ENCODE measurements at regions not wholly inside any gene's neighbourhood (a gene's known extent, or its start where the extent isn't known, plus 50 kb on each side); places are given as distances from the start of the nearest gene placed in this dataset.

GRCh38 chr7:12117170-12117569 is 93.9 kb upstream of the TMEM106B start:
- H3K9me3 ChIP-seq (ENCODE audit: control insufficient read depth, insufficient read depth, low read length) = no peaks in the 10 kb centered on the region
- no peaks in the 10 kb centered on the region for H3F3A ChIP-seq (ENCODE audit: control insufficient read depth, insufficient read depth)
- no peak overlapping the region for H3K27ac ChIP-seq (ENCODE audit: low read depth, low read length)
- H3K4me2 ChIP-seq (ENCODE audit: low read length) = no peak overlapping the region
- H4K20me1 ChIP-seq (ENCODE audit: control insufficient read depth, insufficient read depth, low read depth, low read length) = no peaks in the 10 kb centered on the region
- no peaks in the 10 kb centered on the region for H3K9me2 ChIP-seq (replicated peaks; ENCODE audit: control insufficient read depth, low read length)
- H3K36me3 ChIP-seq (ENCODE audit: control insufficient read depth, low read length) = no peaks in the 10 kb centered on the region
- no peaks in the 10 kb centered on the region for H3K4me1 ChIP-seq (ENCODE audit: control insufficient read depth, low read length)
- no peaks in the 10 kb centered on the region; the same call in 1 of the 2 replicates for H3K27me3 ChIP-seq (ENCODE audit: control insufficient read depth, low read length)
- H3K4me3 ChIP-seq (ENCODE audit: low read length) = no peak overlapping the region
- TF ChIP-seq CTCF (IDR thresholded peaks at IDR 0.05; ENCODE audit: low read depth, low read length, poor library complexity, severe bottlenecking) (no peak), EZH2phosphoT487 (IDR thresholded peaks at IDR 0.05; ENCODE audit: borderline replicate concordance, low read length) (no peak)
- no peaks in the 10 kb centered on the region for H3K79me2 ChIP-seq (ENCODE audit: control insufficient read depth, low read length)

- Histone ChIP-seq H3K4me2 (ENCODE audit: low read length) (no peak overlapping the region), H4K20me1 (ENCODE audit: control insufficient read depth, insufficient read depth, low read depth, low read length) (no peaks in the 10 kb centered on the region), H3K4me1 (ENCODE audit: control insufficient read depth, low read length) (no peaks in the 10 kb centered on the region), H3K9me2 (replicated peaks; ENCODE audit: control insufficient read depth, low read length) (no peaks in the 10 kb centered on the region), H3F3A (ENCODE audit: control insufficient read depth, insufficient read depth) (no peaks in the 10 kb centered on the region), H3K27me3 (ENCODE audit: control insufficient read depth, low read length) (no peaks in the 10 kb centered on the region), H3K9me3 (ENCODE audit: control insufficient read depth, insufficient read depth, low read length) (no peaks in the 10 kb centered on the region), H3K4me3 (ENCODE audit: low read length) (no peak overlapping the region), H3K79me2 (ENCODE audit: control insufficient read depth, low read length) (no peaks in the 10 kb centered on the region), H3K27ac (ENCODE audit: low read depth, low read length) (no peak overlapping the region), H3K36me3 (ENCODE audit: control insufficient read depth, low read length) (no peaks in the 10 kb centered on the region)
- TF ChIP-seq CTCF (IDR thresholded peaks at IDR 0.05; ENCODE audit: low read depth, low read length, poor library complexity, severe bottlenecking) (no peak), EZH2phosphoT487 (IDR thresholded peaks at IDR 0.05; ENCODE audit: borderline replicate concordance, low read length) (no peak)
Measured at GRCh38 chr7:12119620-12120303, 91.3 kb upstream of the TMEM106B start.

GRCh38 chr7:12120632-12121031 is 90.5 kb upstream of the TMEM106B start:
- H3K9me3 ChIP-seq (ENCODE audit: control insufficient read depth, insufficient read depth, low read length) = no peaks in the 10 kb centered on the region
- no peak for TF ChIP-seq EZH2phosphoT487 (IDR thresholded peaks at IDR 0.05; ENCODE audit: borderline replicate concordance, low read length)
- no peak for TF ChIP-seq CTCF (IDR thresholded peaks at IDR 0.05; ENCODE audit: low read depth, low read length, poor library complexity, severe bottlenecking)
- H3F3A ChIP-seq (ENCODE audit: control insufficient read depth, insufficient read depth) = no peaks in the 10 kb centered on the region
- H3K4me3 ChIP-seq (ENCODE audit: low read length) = no peak overlapping the region
- H3K27ac ChIP-seq (ENCODE audit: low read depth, low read length) = no peak overlapping the region
- no peaks in the 10 kb centered on the region for H3K9me2 ChIP-seq (replicated peaks; ENCODE audit: control insufficient read depth, low read length)
- no peaks in the 10 kb centered on the region for H3K36me3 ChIP-seq (ENCODE audit: control insufficient read depth, low read length)
- no peaks in the 10 kb centered on the region for H3K27me3 ChIP-seq (ENCODE audit: control insufficient read depth, low read length)
- no peak overlapping the region for H3K4me2 ChIP-seq (ENCODE audit: low read length)
- H4K20me1 ChIP-seq (ENCODE audit: control insufficient read depth, insufficient read depth, low read depth, low read length) = no peaks in the 10 kb centered on the region
- H3K79me2 ChIP-seq (ENCODE audit: control insufficient read depth, low read length) = no peaks in the 10 kb centered on the region
- H3K4me1 ChIP-seq (ENCODE audit: control insufficient read depth, low read length) = no peaks in the 10 kb centered on the region
